GM12873 (cell line): ENCODE measurements at regions not wholly inside any gene's neighbourhood (a gene's known extent, or its start where the extent isn't known, plus 50 kb on each side); places are given as distances from the start of the nearest gene placed in this dataset.

Experiments used
- TF ChIP-seq, protein P1 (sequence below): IDR thresholded peaks from 2 replicates; pipeline ENCODE4 v1.5.1; 2012; ENCODE audit warnings: low read depth, mild to moderate bottlenecking, moderate library complexity, low read length, control low read depth; ENCODE audit not compliant: insufficient read depth; ENCODE audit errors: missing control alignments

DNA sequence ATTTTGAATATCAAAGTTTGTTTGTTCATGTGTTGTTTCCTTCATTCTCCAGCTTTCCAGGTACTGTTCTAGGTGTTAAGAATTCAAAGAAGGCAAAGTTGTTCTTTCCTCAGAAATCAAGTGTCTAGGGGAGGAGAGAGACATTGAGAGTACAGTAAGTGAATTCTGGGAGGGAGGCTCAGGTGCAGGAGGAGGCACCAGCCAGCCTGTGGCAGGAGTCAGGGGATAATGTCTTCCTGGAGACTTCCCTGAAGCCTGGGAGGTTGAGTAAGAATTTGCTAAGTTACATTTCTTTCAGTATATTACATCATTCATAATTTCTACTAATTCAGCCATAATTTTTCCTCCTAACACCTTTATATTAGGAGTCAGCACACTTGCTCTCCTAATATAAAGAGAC is 462.1 kb downstream of the TDRD15 start:
- TF ChIP-seq, protein P1, sequence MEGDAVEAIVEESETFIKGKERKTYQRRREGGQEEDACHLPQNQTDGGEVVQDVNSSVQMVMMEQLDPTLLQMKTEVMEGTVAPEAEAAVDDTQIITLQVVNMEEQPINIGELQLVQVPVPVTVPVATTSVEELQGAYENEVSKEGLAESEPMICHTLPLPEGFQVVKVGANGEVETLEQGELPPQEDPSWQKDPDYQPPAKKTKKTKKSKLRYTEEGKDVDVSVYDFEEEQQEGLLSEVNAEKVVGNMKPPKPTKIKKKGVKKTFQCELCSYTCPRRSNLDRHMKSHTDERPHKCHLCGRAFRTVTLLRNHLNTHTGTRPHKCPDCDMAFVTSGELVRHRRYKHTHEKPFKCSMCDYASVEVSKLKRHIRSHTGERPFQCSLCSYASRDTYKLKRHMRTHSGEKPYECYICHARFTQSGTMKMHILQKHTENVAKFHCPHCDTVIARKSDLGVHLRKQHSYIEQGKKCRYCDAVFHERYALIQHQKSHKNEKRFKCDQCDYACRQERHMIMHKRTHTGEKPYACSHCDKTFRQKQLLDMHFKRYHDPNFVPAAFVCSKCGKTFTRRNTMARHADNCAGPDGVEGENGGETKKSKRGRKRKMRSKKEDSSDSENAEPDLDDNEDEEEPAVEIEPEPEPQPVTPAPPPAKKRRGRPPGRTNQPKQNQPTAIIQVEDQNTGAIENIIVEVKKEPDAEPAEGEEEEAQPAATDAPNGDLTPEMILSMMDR = no peak

DNA sequence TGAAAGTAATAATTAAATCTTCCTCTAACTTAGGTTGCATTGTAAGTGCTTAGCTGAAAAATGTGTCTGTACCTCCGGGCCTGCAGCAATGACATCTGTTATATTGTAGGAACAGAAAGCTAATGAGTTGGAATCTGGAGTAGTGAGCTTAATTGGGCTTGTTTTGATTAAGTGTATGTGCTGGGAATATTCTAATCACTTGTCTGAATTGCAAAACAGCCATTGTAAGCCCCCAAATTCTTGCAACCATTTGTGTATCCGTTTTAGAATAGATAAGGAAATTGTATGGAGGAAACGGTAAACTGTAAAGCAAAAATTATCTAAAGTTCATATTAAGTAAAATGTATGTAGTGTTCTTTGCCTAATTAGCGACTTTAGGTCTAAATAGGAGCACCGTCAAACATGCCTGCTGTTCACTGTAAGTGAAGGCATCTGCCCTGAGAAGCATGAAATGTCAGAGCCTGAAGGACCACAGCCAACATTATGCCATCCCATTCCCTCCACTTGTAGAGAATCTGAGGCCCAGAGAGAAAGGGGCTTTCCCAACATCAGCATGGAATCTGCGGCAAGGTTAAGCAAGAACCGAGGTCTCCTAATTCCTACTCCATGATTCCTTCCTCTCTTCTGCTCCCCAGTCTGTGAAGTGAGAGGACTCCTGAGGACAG is 466.4 kb downstream of the TDRD15 start:
- TF ChIP-seq, protein P1 = no peak

DNA sequence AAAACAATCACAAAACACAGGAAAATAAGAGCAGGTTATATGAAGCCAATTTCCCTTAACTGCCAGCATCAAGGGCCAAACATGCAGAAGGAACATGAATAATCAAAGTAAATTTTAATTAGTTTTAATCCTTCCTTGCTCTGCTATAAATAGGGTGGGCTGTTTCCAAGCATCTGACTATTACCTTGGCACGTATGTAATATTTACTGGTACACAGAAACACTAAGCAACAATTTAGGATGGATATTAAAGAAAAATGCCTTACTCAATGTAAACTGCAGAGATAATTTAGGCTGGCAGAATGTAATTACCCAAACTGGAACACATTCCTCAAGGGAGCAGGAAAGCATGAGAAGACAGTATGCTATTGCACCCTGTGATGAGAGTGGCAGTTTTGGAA is 468.2 kb downstream of the TDRD15 start:
- TF ChIP-seq, protein P1 = no peak

DNA sequence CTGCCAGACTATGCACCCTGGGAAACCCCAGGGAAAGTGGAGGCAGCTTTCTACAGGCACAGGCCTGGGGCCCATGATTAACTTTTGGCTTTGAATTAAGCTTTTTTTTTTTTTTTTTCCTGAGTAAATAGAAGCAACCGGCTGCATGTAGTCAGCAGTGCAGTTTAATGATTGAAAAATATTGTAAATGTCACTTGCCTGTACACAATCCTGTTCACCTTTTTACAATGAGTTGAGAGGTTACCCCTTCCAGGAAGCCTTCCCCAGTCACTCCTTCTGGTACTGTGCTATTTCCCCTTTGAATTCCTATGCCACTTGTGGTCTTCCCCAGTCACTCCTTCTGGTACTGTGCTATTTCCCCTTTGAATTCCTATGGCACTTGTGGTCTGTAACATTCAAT is 475.6 kb downstream of the TDRD15 start:
- TF ChIP-seq, protein P1 = no peak

DNA sequence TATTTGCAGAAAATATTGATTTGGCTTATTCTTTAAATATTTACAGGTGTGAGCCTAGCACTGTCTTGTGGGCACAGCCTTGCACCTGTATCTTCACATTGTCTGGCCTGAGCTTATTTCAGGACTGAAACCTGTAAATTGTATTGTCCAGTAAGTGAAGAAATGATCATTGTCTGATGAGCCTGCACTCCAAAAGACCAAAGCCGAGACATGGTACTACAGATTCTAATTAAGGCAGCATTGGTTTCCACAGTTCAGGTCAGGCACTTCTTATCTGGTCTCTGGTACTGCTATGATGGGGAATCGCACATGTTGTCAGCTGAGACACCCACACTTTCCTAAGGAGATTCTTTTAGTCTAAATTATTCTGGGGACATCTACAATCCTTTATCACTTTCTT is 479.0 kb downstream of the TDRD15 start:
- TF ChIP-seq, protein P1 = no peak

DNA sequence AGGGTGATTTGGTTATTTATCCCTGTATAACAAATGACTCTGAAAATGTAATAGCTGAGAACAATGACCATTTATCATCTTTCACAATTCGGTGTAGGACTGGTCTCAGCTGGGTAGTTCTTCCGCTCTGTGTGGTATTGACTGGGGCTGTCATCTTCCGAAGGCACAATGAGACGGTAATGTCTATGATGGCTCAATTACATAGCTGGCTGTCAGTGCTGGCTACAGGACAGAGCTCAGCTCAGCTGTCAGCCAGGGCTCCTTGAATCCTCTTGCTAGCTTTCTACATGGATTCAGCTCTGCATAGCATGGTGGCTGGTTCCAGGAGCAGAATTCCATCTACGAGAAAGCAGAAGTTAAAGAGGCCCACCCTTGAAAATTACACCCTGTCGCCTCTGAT is 483.8 kb downstream of the TDRD15 start:
- TF ChIP-seq, protein P1 = no peak

DNA sequence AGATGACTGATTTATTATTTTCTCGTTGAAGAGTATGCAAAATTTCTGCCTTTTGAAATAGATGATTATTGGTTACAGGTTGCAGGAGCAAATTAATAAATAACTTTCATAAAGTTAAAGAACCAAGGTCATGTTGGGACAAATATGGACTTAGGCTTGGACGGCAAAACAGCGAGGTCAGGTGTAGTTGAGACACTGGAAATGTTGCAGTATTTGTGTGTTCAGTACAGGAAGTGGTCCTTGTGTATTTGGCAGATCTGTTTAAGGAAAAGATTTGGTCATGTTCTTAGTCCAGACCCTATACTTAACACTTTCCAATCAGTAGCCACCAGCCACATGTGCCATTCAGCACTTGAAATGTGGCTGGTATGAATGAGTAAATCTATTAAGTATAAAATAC is 486.5 kb downstream of the TDRD15 start:
- TF ChIP-seq, protein P1 = no peak

DNA sequence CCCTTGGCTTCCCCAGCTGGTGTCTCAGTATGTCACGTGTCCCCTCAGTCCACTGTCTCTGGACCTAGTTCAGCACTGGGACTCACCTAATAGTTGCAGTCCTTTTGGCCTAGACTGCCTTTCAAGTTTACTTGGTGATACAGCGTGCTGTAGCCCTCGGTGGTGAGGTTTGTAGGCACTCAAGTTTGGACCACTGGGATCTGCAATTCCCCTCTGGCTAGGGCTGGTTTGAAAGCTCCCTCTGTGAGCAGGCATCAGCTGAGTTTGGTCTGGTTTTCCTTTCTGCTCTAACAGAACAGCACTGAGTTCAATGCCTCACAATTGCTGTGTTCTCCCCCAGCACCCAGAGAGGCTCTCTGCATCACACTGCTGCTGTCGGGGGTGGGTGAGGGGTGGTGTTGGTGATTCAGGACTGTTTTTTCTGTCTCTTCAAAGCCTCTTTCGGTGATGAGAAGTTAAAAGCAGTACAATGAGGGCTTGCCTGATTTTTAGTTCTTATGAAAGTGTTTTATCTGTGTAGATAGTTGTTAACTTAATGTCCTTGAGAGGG is 494.2 kb downstream of the TDRD15 start:
- TF ChIP-seq, protein P1 = no peak
